IPS-15b (cell line): ENCODE measurements at regions not wholly inside any gene's neighbourhood (a gene's known extent, or its start where the extent isn't known, plus 50 kb on each side); places are given as distances from the start of the nearest gene placed in this dataset.

Experiments
- H3K27me3 ChIP-seq: one replicate; pipeline ENCODE4 v1.6.1; 2013; ENCODE audit warnings: low read length; ENCODE audit not compliant: control insufficient read depth, insufficient read depth
- H3K36me3 ChIP-seq: one replicate; pipeline ENCODE4 v1.6.1; 2013; ENCODE audit warnings: low read length; ENCODE audit not compliant: control insufficient read depth, insufficient read depth
- H3K4me1 ChIP-seq: one replicate; pipeline ENCODE4 v1.6.1; 2013; ENCODE audit warnings: mild to moderate bottlenecking, low read length; ENCODE audit not compliant: control insufficient read depth, insufficient read depth
- H3K4me3 ChIP-seq: one replicate; pipeline ENCODE4 v1.5.1; 2013; ENCODE audit warnings: low read depth, low read length
- H3K9ac ChIP-seq: one replicate; pipeline ENCODE4 v1.6.1; 2013; ENCODE audit warnings: low read depth, mild to moderate bottlenecking, low read length
- H3K9me3 ChIP-seq: one replicate; pipeline ENCODE4 v1.6.1; 2013; ENCODE audit warnings: mild to moderate bottlenecking, low read length; ENCODE audit not compliant: control insufficient read depth, insufficient read depth

DNA sequence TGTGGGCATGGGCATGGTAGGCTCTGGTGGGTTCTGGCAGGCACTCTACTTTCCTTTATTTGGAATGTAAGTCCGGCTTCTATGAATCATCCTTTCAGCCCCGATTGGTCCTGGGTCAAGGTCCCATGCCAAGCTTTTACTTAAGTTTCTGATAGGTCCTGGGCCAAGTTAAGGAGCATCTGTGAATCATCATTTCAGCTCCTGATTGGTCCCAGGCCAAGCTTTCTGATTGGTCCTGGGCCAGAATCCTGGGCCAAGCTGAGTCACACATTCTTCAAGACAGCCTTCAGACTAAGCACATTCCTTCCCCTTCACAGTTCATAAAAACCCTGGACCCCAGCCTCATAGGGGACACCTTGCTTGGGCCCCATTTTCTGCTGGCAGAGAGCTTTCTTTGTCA lies 231.0 kb upstream of the EYS start:
- H3K27me3 ChIP-seq = no peaks in the 10 kb centered on the region
- no peaks in the 10 kb centered on the region for H3K4me1 ChIP-seq
- H3K36me3 ChIP-seq = no peaks in the 10 kb centered on the region
- peaks cover 5% of the 10 kb centered on the region for H3K9me3 ChIP-seq
- no peak overlapping the region for H3K9ac ChIP-seq
- no peak overlapping the region for H3K4me3 ChIP-seq

DNA sequence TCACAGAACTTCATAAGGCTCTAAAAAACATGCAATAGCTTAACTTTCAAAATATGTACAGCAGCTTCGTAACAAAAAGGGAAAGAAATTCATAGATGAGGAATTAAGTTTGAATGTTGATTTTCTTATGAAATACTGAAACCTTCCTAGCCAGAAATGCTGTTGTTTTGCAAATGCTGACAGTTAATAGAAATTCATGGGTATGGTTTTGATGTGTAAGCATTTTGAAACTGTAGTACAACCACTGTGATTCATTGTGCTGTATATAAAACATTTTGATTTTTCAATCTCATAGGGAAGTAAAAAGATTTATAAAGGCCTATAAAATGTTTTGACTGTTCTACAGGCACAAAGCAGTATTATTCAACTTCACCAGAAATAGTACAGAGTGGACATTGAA lies 228.4 kb upstream of the EYS start:
- no peaks in the 10 kb centered on the region for H3K27me3 ChIP-seq
- H3K9ac ChIP-seq = no peak overlapping the region

DNA sequence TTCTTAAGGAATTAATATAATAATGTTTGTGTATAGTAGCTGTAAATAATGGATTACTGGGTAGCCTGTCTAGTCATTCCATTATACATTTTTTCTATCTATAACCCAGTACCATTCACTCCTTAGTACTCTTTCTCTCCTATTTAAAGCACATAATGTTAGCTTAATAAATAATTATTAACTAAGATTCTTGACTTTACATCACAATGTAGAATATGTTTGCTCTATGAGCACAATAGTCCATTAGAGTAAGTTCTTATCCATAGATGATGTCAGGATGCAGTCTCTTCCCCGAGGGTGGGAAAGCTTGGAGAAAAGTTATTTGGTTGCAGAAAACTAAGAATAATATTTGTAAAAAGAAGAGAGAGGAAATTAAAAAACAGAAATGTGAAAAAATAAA lies 226.4 kb upstream of the EYS start:
- Histone ChIP-seq H3K36me3 (no peaks in the 10 kb centered on the region), H3K4me3 (no peak overlapping the region), H3K4me1 (no peaks in the 10 kb centered on the region), H3K27me3 (no peaks in the 10 kb centered on the region), H3K9me3 (no peaks in the 10 kb centered on the region), H3K9ac (no peak overlapping the region)

More for the DNA sequence above, 228.4 kb upstream of the EYS start:
- Histone ChIP-seq H3K36me3 (no peaks in the 10 kb centered on the region), H3K9me3 (no peaks in the 10 kb centered on the region), H3K4me1 (no peaks in the 10 kb centered on the region), H3K4me3 (no peak overlapping the region)

DNA sequence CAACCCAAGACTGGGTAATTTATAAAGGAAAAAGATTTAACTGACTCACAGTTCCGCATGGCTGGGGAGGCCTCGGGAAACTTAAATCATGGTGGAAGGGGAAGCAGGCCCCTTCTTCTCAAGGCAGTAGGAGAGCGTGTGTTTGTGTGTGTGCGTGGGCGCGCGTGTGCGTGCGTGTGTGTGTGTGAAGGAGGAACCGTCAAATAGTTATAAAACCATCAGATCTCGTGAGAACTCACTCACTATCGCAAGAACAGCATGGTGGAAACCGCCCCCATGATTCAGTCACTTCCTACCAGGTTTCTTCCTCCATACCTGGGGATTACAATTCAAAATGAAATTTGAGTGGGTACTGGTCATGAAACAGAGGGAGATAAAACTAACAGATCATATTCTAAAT lies 220.1 kb upstream of the EYS start:
- Histone ChIP-seq H3K36me3 (no peaks in the 10 kb centered on the region), H3K9ac (no peak overlapping the region), H3K4me3 (no peak overlapping the region), H3K27me3 (no peaks in the 10 kb centered on the region), H3K4me1 (no peaks in the 10 kb centered on the region), H3K9me3 (no peaks in the 10 kb centered on the region)

DNA sequence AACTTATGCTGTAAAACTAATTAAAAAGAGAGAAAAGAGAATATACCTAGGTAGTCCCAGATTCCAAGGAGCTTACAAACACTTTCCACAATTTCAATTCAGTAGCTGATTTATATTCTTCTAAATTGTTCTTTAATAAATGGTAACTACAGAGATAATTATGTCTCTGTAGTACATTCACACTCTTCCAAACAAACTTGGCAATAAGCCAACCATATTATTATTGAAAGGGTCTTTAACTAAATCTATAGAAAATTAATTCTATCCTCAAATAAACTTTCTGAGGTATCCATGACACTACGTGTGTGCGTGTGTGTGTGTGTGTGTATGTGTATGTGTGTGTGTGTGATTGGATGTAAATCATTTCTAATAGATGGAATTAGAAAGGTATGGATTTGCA lies 217.4 kb upstream of the EYS start:
- Histone ChIP-seq H3K4me1 (no peaks in the 10 kb centered on the region), H3K9ac (no peak overlapping the region), H3K27me3 (no peaks in the 10 kb centered on the region), H3K9me3 (no peaks in the 10 kb centered on the region), H3K36me3 (no peaks in the 10 kb centered on the region), H3K4me3 (no peak overlapping the region)

DNA sequence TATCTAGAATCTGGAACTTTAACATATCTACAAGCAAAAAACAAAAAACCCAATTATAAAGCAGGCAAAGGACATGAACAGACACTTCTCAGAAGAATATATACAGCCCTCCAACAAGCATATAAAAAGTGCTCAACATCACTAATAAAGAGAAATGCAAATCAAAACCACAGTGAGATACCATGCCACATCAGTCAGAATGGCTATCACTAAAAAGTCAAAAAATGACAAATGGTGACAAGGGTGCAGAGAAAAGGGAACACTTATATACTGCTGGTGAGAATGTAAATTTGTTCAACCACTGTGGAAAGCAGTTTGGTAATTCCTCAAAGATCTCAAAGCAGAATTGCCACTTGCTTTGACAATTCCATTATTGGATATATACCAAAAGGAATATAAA lies 215.0 kb upstream of the EYS start:
- Histone ChIP-seq H3K4me3 (no peak overlapping the region), H3K9ac (no peak overlapping the region), H3K36me3 (no peaks in the 10 kb centered on the region), H3K27me3 (no peaks in the 10 kb centered on the region), H3K4me1 (no peaks in the 10 kb centered on the region), H3K9me3 (no peaks in the 10 kb centered on the region)

DNA sequence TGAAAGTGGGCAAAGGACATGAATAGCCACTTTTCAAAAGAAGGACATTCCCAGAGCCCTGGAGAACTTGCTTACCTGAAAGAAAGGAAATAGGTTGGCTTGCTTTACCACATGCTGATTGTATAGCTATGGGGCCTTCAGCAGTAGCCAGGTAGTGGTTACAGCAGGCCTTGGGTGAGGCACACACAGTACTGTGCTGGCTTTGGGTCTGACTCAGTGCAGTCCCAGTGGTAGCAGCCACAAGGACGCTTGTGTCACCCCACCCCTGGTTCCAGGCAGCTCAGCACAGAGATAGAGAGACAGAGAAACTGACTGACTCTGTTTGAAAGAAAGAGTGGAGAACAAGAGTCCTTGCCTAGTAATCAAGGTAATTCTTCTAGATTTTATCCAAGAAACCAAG lies 201.0 kb upstream of the EYS start:
- Histone ChIP-seq H3K27me3 (no peaks in the 10 kb centered on the region), H3K4me3 (no peak overlapping the region), H3K36me3 (no peaks in the 10 kb centered on the region)

DNA sequence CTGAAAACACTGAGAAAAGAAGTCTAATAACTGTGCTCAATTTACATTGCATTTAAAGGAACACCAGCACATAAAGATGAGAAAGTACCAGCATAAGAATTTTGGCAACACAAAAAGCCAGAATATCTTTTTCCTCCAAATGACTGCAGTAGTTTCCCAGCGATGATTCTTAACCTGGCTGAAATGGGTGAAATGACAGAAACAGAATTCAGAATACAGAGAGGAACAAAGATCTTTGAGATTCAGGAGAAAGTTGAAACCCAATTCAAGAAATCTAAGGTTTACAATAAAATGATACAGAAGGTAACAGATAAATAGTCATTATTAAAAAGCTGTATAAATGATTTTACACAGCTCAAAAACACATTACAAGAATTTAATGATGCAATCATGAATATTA lies 197.0 kb upstream of the EYS start:
- no peaks in the 10 kb centered on the region for H3K27me3 ChIP-seq
- H3K4me1 ChIP-seq = no peaks in the 10 kb centered on the region
- H3K4me3 ChIP-seq = no peak overlapping the region
- H3K9me3 ChIP-seq = no peaks in the 10 kb centered on the region
- H3K36me3 ChIP-seq = no peaks in the 10 kb centered on the region
- no peak overlapping the region for H3K9ac ChIP-seq

More for the DNA sequence above, 201.0 kb upstream of the EYS start:
- Histone ChIP-seq H3K4me1 (no peaks in the 10 kb centered on the region), H3K9ac (no peak overlapping the region), H3K9me3 (no peaks in the 10 kb centered on the region)

DNA sequence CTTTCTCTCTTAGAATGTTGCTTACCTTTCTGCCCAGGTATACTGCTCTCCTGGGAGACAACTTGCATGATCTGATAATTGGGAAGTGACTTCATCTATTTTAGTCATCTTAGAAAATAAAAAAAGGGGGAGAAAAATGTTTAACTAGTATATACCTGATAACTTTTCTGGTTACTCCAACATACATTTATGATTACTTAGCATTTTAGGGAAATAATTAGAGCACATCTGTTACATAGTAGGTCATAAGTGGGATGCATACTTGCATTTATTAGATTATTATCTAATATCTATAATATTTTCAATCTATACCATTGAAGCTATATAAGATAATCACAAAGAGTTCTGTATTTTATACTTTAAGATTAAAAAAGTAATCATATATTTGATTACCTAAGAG lies 193.9 kb upstream of the EYS start:
- no peaks in the 10 kb centered on the region for H3K27me3 ChIP-seq
- no peak overlapping the region for H3K4me3 ChIP-seq
- H3K4me1 ChIP-seq = no peaks in the 10 kb centered on the region
- no peak overlapping the region for H3K9ac ChIP-seq
- peaks cover 3% of the 10 kb centered on the region for H3K9me3 ChIP-seq
- no peaks in the 10 kb centered on the region for H3K36me3 ChIP-seq

DNA sequence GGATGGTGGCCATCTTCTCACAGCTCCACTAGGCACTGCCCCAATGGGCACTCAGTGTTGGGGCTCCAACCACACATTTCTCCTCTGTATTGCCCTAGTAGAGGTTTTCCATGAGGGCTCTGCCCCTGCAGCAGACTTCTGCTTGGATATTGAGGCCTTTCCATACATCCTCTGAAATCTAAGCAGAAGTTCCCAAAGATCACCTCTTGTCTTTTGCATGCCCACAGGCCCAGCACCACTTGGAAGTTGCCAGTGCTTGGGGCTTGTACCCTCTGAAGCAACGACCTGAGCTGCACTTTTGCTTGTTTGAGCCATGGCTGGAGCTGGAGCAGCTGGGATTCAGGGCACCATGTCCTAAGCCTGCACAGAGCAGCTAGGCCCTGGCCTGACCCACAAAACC lies 189.1 kb upstream of the EYS start:
- H3K36me3 ChIP-seq = no peaks in the 10 kb centered on the region
- H3K9me3 ChIP-seq = peaks cover 3% of the 10 kb centered on the region
- H3K4me3 ChIP-seq = no peak overlapping the region
- no peaks in the 10 kb centered on the region for H3K4me1 ChIP-seq
- H3K9ac ChIP-seq = no peak overlapping the region
- H3K27me3 ChIP-seq = no peaks in the 10 kb centered on the region

DNA sequence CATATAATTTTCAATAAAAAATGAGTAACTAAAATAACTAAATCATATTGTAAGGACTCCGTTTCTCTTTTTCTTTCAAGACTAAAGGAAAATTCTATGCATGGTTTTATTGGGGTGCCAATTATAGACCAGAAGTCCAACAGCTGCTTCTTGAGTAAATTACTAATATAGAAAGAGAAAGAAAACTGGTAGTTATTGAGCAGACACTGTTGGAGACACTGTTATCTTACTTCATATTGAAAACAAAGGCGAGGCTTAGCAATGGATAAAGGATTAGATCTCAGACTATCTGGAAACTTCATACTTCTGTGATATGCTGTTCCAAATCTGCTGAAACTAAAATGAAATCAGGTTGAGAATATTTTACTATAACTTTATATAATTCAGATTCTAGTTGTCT lies 169.6 kb upstream of the EYS start:
- no peaks in the 10 kb centered on the region for H3K27me3 ChIP-seq
- H3K36me3 ChIP-seq = no peaks in the 10 kb centered on the region

DNA sequence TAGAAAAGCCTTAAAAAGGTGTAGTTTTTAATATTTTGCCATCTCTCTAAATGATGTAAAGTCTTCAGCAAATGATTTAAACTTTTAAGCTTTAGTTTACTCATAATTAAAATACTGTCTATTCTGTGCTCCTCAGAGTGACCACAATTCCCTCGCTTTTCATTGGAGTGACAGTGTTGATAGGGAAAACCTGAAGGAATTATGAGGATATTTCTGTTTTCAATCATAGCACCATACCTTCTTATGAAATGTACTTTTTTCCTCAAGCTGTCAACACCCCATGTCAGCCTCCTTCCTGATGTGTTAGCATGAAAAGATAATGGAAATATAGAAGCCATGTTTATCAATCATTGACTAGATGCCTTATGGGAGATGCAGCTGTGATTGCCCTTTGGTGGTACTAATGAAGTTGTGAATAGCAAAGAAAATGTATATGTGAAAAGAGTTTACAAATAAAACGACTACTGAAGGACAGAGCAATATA lies 145.4 kb upstream of the EYS start:
- Histone ChIP-seq H3K4me3 (no peak overlapping the region), H3K9ac (no peak overlapping the region), H3K9me3 (peaks cover 3% of the 10 kb centered on the region), H3K27me3 (no peaks in the 10 kb centered on the region), H3K4me1 (no peaks in the 10 kb centered on the region), H3K36me3 (no peaks in the 10 kb centered on the region)

More for the DNA sequence above, 169.6 kb upstream of the EYS start:
- no peaks in the 10 kb centered on the region for H3K9me3 ChIP-seq
- H3K4me1 ChIP-seq = no peaks in the 10 kb centered on the region
- no peak overlapping the region for H3K4me3 ChIP-seq
- H3K9ac ChIP-seq = no peak overlapping the region

DNA sequence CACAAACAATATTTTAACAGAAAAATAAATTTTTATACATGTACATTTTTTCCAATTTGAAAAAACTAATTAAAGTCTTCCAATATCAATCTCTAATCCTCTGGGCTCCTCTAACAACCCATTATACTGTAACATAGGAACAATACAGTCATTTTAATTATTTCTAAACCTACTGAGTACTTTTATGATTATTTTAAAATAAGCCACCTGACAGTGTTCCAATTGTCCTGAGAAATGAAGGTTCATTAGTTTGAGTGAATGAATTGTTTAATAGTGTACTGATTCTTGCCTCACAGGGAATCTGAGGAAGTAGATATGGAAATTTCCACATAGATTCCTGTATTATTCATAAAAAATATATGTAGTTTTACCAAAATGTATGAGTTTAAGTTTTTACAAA lies 123.1 kb upstream of the EYS start:
- H3K27me3 ChIP-seq = no peaks in the 10 kb centered on the region
- H3K4me3 ChIP-seq = no peak overlapping the region
- no peaks in the 10 kb centered on the region for H3K4me1 ChIP-seq
- no peaks in the 10 kb centered on the region for H3K9me3 ChIP-seq
- H3K9ac ChIP-seq = no peak overlapping the region
- H3K36me3 ChIP-seq = no peaks in the 10 kb centered on the region
